Karpas-422 (cell line): ENCODE measurements at regions not wholly inside any gene's neighbourhood (a gene's known extent, or its start where the extent isn't known, plus 50 kb on each side); places are given as distances from the start of the nearest gene placed in this dataset.
"Not testable (repeated sequence)": the region's sequence is repeated elsewhere in the genome, so short reads cannot be mapped to it uniquely, and the experiment has no call there.

Experiments used
- DNase-seq: peaks from one replicate; pipeline ENCODE4 v3.0.0-alpha.2; 2015
- H2AFZ ChIP-seq: fragments of 200-600 bp; sonication (generic); 2 replicates; pipeline ENCODE4 v1.6.1; 2014; ENCODE audit warnings: antibody characterized with exemption, low read length, mixed read lengths
- H3K27ac ChIP-seq: fragments of 200-600 bp; sonication (generic); 2 replicates; pipeline ENCODE4 v1.5.1; 2014; ENCODE audit warnings: mild to moderate bottlenecking, low read length, moderate library complexity
- H3K27me3 ChIP-seq: fragments of 200-600 bp; sonication (generic); 2 replicates; pipeline ENCODE4 v1.6.1; 2014; ENCODE audit warnings: low read length, mixed read lengths
- H3K36me3 ChIP-seq: fragments of 200-600 bp; sonication (generic); 2 replicates; pipeline ENCODE4 v1.6.1; 2014; ENCODE audit warnings: low read length, mixed read lengths; ENCODE audit not compliant: insufficient read depth
- H3K4me1 ChIP-seq: fragments of 200-600 bp; sonication (generic); 2 replicates; pipeline ENCODE4 v1.6.1; 2014; ENCODE audit warnings: mild to moderate bottlenecking, low read length, mixed read lengths
- H3K4me2 ChIP-seq: fragments of 200-600 bp; sonication (generic); 2 replicates; pipeline ENCODE4 v1.6.1; 2014; ENCODE audit warnings: low read length, low read depth, mild to moderate bottlenecking; ENCODE audit not compliant: poor library complexity, severe bottlenecking
- H3K4me3 ChIP-seq: fragments of 200-600 bp; sonication (generic); 2 replicates; pipeline ENCODE4 v1.5.1; 2014; ENCODE audit warnings: mild to moderate bottlenecking, antibody characterized with exemption, low read length, mixed read lengths
- H3K79me2 ChIP-seq: fragments of 200-600 bp; sonication (generic); 2 replicates; pipeline ENCODE4 v1.6.1; 2014; ENCODE audit warnings: mild to moderate bottlenecking, low read length, mixed read lengths
- H3K9ac ChIP-seq: fragments of 200-600 bp; sonication (generic); 2 replicates; pipeline ENCODE4 v1.6.0; 2014; ENCODE audit warnings: low read length
- H3K9me2 ChIP-seq: fragments of 200-600 bp; sonication (generic), shearing (Covaris generic); replicated peaks from 2 replicates; pipeline ENCODE4 v1.6.0; 2014; ENCODE audit warnings: mild to moderate bottlenecking, low read length, moderate library complexity; ENCODE audit not compliant: insufficient read depth
- H3K9me3 ChIP-seq: fragments of 300-700, 200-600 bp; sonication (generic); 2 replicates; pipeline ENCODE4 v1.6.1; 2014; ENCODE audit warnings: low read length, mixed read lengths
- H4K20me1 ChIP-seq: fragments of 200-600 bp; sonication (generic); 2 replicates; pipeline ENCODE4 v1.6.1; 2014; ENCODE audit warnings: mild to moderate bottlenecking, antibody characterized with exemption, low read length, low read depth; ENCODE audit not compliant: insufficient read depth

DNA sequence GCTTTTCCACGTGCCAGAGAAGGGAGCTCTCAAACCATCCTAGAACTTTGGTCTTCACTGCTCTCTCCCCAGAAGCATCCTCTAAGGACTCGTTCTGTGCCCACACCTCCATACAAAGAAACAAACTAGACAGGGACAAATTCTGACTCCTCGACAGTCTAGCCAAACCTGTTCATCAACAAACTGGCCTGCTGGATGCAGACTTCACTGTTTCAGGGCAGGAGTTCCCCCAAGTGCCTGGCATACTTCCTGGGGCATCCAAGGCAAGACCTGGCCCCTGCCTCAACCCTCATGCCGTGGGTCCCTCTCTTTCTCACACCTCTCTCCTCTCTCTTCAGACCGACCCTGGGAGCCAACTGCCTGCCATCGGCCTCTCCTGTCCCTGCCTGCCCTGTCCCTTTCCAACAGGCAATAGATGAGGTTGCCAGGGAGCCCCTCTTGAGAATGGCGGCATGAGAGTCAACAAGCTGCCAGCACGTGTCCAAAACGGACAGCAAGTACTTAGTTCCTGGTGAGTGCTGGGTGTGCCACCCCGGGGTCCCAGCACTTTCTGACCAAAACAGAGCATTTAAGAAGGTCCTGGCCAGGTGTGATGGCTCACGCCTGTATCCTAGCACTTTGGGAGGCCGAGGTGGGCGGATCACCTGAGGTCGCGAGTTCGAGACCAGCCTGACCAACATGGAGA, 79.1 kb upstream of the HES1 start:
- Histone ChIP-seq H4K20me1 (no peaks in the 10 kb centered on the region), H3K9me2 (no peaks in the 10 kb centered on the region), H3K9me3 (no peaks in the 10 kb centered on the region), H2AFZ (no peak overlapping the region), H3K79me2 (no peaks in the 10 kb centered on the region), H3K27ac (no peak overlapping the region), H3K4me3 (no peak overlapping the region), H3K27me3 (no peaks in the 10 kb centered on the region), H3K36me3 (no peaks in the 10 kb centered on the region), H3K4me1 (peaks cover 28% of the 10 kb centered on the region), H3K9ac (no peak overlapping the region), H3K4me2 (no peak overlapping the region)
- DNase-seq, result no peak

DNA sequence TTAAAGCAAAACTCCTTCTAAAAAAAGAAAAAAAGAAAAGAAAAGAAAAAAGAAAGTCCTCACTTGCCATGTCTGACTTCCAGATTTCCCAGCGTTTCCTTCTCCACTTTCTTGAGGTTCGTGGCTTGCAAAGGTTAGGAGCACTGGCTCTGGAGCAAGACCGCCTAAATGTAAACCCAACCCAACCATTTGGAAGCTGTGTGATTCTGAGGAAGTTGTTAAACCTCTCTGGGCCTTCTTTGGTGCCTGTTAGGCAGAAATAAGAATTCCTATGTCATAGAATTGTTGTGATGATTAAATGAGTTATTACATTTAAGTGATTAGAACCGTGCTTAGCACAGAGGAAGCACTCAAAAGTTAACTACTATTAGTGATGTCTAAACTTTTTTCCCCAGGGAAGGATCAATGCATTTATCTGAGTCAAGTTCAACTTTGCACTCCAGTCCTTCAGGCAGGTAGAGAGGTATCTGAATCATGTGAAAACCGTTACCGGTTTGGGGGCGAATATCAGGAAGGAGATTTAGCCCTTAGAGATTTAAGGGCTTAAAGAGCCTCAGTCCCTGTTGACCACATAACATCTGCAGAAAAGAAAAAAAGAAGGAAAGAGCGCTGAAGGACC, 78.3 kb upstream of the HES1 start:
- no peaks in the 10 kb centered on the region for H3K9me2 ChIP-seq
- H3K9me3 ChIP-seq, result no peaks in the 10 kb centered on the region
- peak overlapping the region; percentile 71 for H3K9ac ChIP-seq
- H3K4me3 ChIP-seq, result peak overlapping the region; percentile 61
- H3K27ac ChIP-seq, result peak overlapping the region; percentile 47
- no peak for DNase-seq
- H3K4me1 ChIP-seq, result peaks cover 28% of the 10 kb centered on the region
- H2AFZ ChIP-seq, result peak overlapping the region; percentile 94; the same call in 1 of the 2 replicates
- H3K4me2 ChIP-seq, result peak overlapping the region; percentile 85
- H4K20me1 ChIP-seq, result no peaks in the 10 kb centered on the region
- no peaks in the 10 kb centered on the region for H3K27me3 ChIP-seq
- H3K36me3 ChIP-seq, result no peaks in the 10 kb centered on the region
- H3K79me2 ChIP-seq, result no peaks in the 10 kb centered on the region

DNA sequence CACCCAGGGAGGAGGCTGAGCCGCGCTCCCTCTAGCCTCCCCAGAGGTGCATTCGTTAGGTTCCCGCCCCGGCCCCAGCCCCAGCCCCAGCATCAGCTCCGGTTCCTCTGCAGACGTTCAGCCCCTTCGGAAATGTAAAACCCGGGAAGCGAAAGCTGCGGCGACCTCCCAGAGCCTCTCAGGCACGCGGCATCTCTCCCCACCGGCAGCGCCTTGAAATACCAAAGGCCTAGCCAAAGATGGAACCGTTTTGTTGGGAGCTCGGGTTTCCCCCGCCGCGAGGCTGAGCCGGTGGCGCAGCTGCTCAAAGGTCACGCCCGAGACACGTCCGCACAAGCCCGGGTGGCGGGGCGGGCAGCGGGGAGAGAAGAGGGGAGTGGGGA, 77.8 kb upstream of the HES1 start:
- Histone ChIP-seq H3K4me3 (peak overlapping the region; percentile 61), H3K36me3 (no peaks in the 10 kb centered on the region), H3K9ac (peak overlapping the region; percentile 71), H3K79me2 (no peaks in the 10 kb centered on the region), H3K4me1 (peaks cover 28% of the 10 kb centered on the region), H3K27me3 (no peaks in the 10 kb centered on the region), H3K9me3 (no peaks in the 10 kb centered on the region), H3K4me2 (peak overlapping the region; percentile 85), H2AFZ (peak overlapping the region; percentile 94), H3K9me2 (no peaks in the 10 kb centered on the region), H4K20me1 (no peaks in the 10 kb centered on the region), H3K27ac (peak overlapping the region; percentile 47)
- peak; percentile 84 for DNase-seq

DNA sequence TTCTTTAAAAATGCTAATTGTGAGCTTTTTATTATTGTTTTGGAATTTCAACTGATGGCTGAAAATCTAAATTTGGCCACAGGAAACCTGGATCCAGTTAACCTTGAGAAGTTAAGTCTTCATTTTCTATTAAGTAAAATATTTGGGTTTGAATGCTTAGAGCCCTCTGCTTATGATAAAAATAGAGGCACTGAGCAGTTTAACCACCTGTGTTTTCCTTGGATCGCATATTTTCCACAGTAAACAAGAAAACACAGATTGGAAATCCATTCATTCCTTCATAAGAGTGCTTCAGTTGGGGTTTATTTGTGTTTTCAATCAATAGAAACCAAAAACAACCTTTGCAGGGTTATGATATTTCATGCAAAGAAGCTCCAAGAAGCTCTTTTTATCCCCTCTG, 77.2 kb upstream of the HES1 start:
- no peaks in the 10 kb centered on the region for H3K36me3 ChIP-seq
- no peak for DNase-seq
- H3K9me3 ChIP-seq, result no peaks in the 10 kb centered on the region
- no peaks in the 10 kb centered on the region for H3K27me3 ChIP-seq
- H3K9ac ChIP-seq, result peak overlapping the region; percentile 71
- no peaks in the 10 kb centered on the region for H3K79me2 ChIP-seq
- H2AFZ ChIP-seq, result peak overlapping the region; percentile 46; the same call in 1 of the 2 replicates
- no peaks in the 10 kb centered on the region for H4K20me1 ChIP-seq
- no peaks in the 10 kb centered on the region for H3K9me2 ChIP-seq
- H3K27ac ChIP-seq, result no peak overlapping the region; the same call in 1 of the 2 replicates
- peaks cover 28% of the 10 kb centered on the region for H3K4me1 ChIP-seq
- peak overlapping the region; percentile 85 for H3K4me2 ChIP-seq
- peak overlapping the region; percentile 61; the same call in 1 of the 2 replicates for H3K4me3 ChIP-seq

DNA sequence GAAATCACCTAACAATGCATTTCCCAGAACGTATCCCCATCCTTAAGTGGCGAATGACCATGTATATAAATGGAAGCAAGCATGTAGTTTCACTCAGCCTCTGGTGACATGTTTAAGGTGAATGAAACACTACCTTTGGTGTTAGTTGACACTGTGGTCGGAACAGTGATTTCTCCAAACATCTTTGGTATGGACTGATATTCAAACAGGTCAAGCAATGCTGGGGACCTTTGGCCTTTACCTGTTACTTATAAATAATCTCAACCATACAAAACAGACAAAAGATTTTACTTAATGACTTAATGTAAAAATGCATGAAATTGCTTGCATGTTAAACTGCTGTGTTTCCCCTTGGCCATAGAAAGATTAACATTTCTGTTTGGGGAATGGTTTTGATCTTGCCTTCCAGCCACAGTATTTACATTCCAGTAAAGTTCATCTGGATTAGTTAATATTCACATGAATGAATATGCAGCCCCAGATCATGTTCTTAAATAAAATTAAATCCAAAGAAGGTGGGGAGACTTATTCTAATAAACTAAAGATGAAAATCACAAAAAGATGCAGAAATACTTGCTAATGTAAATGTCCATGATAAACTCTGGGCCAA, 74.4 kb upstream of the HES1 start:
- H3K9ac ChIP-seq, result no peak overlapping the region
- H3K9me2 ChIP-seq, result no peaks in the 10 kb centered on the region
- H3K4me1 ChIP-seq, result peaks cover 28% of the 10 kb centered on the region
- H3K4me3 ChIP-seq, result no peak overlapping the region
- no peak overlapping the region for H3K4me2 ChIP-seq
- no peaks in the 10 kb centered on the region for H4K20me1 ChIP-seq
- H3K79me2 ChIP-seq, result no peaks in the 10 kb centered on the region
- H3K36me3 ChIP-seq, result no peaks in the 10 kb centered on the region
- H3K9me3 ChIP-seq, result no peaks in the 10 kb centered on the region
- no peak overlapping the region for H3K27ac ChIP-seq
- DNase-seq, result no peak
- H2AFZ ChIP-seq, result no peak overlapping the region
- H3K27me3 ChIP-seq, result no peaks in the 10 kb centered on the region

DNA sequence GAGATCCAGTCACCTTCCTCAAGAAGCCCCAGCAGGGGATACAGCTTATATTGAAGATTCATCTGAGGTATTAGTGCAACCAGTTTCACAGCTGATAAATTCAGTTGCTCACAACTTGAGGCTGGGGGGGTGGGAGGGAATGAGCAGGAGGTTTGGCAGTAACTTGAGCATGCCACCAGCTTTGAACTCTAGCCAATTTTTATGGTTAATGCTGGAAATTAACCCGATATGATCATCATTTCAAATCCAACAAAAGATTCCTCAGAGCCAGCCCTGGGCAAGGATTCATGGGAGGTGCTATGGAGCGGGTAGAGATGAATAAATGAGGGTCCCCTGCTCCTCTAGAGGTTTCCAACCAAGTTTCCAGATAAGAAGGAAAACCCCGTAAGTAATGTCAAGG, 73.1 kb upstream of the HES1 start:
- H3K9ac ChIP-seq, result no peak overlapping the region
- DNase-seq, result no peak

DNA sequence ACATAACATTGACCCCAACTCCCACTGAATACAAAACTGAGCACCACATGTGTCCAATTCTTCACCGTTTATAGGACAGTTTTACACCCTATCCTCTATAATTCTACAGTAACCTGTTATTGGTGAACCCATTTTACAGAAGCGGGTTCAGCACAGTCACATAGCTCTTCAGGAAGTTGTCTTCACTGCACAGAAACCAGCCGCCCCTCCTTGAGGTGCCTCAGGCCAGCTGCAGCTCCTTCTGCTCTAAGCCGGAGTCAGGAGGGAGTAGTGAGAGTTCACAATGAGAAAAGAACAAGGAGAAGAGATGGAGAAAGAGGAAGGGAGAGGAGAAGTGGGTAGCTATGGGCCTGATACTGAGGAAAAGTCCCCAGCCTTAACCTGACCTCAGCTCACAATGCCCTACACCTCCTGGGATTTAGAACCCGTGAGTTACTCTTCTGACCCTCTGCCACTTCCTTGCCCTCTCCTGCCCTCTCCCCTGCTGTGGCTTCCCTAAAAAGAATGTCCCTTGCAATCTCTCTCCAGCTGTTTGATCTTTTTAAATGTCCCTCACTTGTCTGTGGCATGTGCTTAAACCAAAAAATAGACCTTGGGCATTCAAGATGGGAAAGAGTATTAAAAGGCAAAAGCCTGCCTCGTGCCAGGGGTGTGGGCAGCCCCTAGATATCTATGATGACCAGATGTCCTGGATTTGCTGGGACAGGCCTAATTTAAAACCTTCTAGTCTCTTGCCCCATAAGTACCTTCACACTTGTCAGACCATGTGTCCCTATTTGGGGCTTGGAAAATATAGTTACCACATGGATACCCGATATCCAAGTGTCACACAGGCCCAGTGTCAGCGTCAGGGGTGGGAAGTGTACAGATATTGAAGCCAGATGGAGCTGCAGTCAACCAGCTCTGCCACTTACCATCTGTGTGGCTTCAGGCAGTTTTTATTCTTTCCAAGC, 71.3 kb upstream of the HES1 start:
- Histone ChIP-seq H4K20me1 (no peaks in the 10 kb centered on the region), H3K4me1 (peaks cover 9% of the 10 kb centered on the region), H3K9ac (no peak overlapping the region), H3K36me3 (no peaks in the 10 kb centered on the region), H2AFZ (no peak overlapping the region), H3K4me3 (no peak overlapping the region), H3K27me3 (no peaks in the 10 kb centered on the region), H3K4me2 (no peak overlapping the region), H3K27ac (no peak overlapping the region), H3K79me2 (no peaks in the 10 kb centered on the region), H3K9me3 (no peaks in the 10 kb centered on the region), H3K9me2 (no peaks in the 10 kb centered on the region)
- DNase-seq, result no peak

More for the DNA sequence above, 73.1 kb upstream of the HES1 start:
- Histone ChIP-seq H3K9me3 (no peaks in the 10 kb centered on the region), H2AFZ (no peak overlapping the region), H3K9me2 (no peaks in the 10 kb centered on the region), H3K4me1 (peaks cover 23% of the 10 kb centered on the region), H3K4me3 (no peak overlapping the region), H4K20me1 (no peaks in the 10 kb centered on the region), H3K27ac (no peak overlapping the region), H3K79me2 (no peaks in the 10 kb centered on the region), H3K36me3 (no peaks in the 10 kb centered on the region), H3K27me3 (no peaks in the 10 kb centered on the region), H3K4me2 (no peak overlapping the region)

DNA sequence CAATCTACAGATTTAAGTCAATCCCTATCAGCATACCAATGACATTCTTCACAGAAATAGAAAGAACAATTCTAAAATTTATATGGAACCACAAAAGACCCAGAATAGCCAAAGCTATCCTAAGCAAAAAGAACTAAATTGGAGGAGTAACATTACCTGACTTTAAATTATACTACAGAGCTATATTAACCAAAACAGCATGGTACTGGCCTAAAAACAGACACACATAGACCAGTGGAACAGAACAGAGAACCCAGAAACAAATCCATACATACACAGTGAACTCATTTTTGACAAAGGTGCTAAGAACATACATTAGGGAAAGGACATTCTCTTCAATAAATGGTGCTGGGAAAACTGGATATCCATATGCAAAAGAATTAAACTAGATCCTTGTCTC, 68.6 kb upstream of the HES1 start:
- not testable (repeated sequence) for H3K27ac ChIP-seq, H4K20me1 ChIP-seq, H3K4me3 ChIP-seq, H3K79me2 ChIP-seq, DNase-seq, H3K27me3 ChIP-seq, H3K9ac ChIP-seq, H3K36me3 ChIP-seq, H3K9me3 ChIP-seq, H3K4me2 ChIP-seq, H2AFZ ChIP-seq, H3K9me2 ChIP-seq
- peaks cover 21% of the 10 kb centered on the region for H3K4me1 ChIP-seq
